Adrenal gland (tissue), 9 donors: ENCODE measurements at regions not wholly inside any gene's neighbourhood (a gene's known extent, or its start where the extent isn't known, plus 50 kb on each side); places are given as distances from the start of the nearest gene placed in this dataset.

Experiments
- DNase-seq, 7 donors: peaks; one replicate each; pipeline ENCODE4 v3.0.0-alpha.2; 2019 to 2020
- H3K27ac ChIP-seq, 5 donors: fragments of 200-600 bp; sonication (generic) in 4 of 5; 1 replicate in 3 of 5; 2 replicates in 2 of 5; pipeline versions ENCODE4 v1.5.1 to v1.8.0; 2016 to 2020; ENCODE audit warnings: mild to moderate bottlenecking in 1 of 5
- H3K27me3 ChIP-seq: fragments of 200-600 bp; 2 replicates; pipeline ENCODE4 v1.8.0; 2021
- H3K36me3 ChIP-seq, 2 donors: fragments of 200-600 bp; replicated peaks in 1 of 2; 1 replicate in 1 of 2; 2 replicates in 1 of 2; pipeline versions ENCODE4 v1.5.1 to v1.8.0; 2018 to 2022
- H3K4me1 ChIP-seq, 2 donors: fragments of 200-600 bp; replicated peaks in 1 of 2; 1 replicate in 1 of 2; 2 replicates in 1 of 2; pipeline versions ENCODE4 v1.5.1 to v1.8.0; 2018 to 2021
- H3K4me3 ChIP-seq, 4 donors: fragments of 200-600 bp; sonication (generic) in 3 of 4; one replicate each; pipeline ENCODE4 v1.5.1; 2016 to 2018
- H3K9me3 ChIP-seq, 3 donors: fragments of 200-600 bp; sonication (generic) in 1 of 3; replicated peaks in 1 of 3; 1 replicate in 2 of 3; 2 replicates in 1 of 3; pipeline versions ENCODE4 v1.5.1 to v1.8.0; 2016 to 2021
- POLR2A ChIP-seq, 2 donors: fragments of 450-650 bp; IDR thresholded peaks; one replicate each; pipeline ENCODE4 v1.6.1; 2017; ENCODE audit warnings: antibody characterized with exemption in 2 of 2, mild to moderate bottlenecking in 2 of 2, moderate library complexity in 1 of 2
- WGBS, 4 donors: extraction: QIAGEN DNeasy Blood & Tissue Kit in 2 of 4; methylation state at CpG; one replicate each; pipeline versions ENCODE4 v1.1.5 to v1.1.7; 2013 to 2017; 5-methylcytosine and 5-hydroxymethylcytosine counted together
- intact Hi-C, 2 donors: fragments of 100-400 bp; cut with DNase I; formaldehyde crosslinking; loops; one replicate each; pipeline versions ENCODE4 v1.14.1 to v1.15.0; 2022 to 2023
- TF ChIP-seq, protein P1 (sequence below), 6 experiments: fragments of 450-650 bp in 4 of 6; fragments of 200-600 bp in 2 of 6; sonication (generic) in 1 of 6; IDR thresholded peaks; 1 replicate in 5 of 6; 2 replicates in 1 of 6; pipeline versions ENCODE4 v1.5.1 to v1.8.0; 2016 to 2021; ENCODE audit warnings: antibody characterized with exemption in 6 of 6, mild to moderate bottlenecking in 2 of 6, moderate library complexity in 1 of 6
- donor health status: healthy with polysubstance abuse.
- donor health status: Bipolar disorder and iron deficiency.
- donor health status: DM: yes; HTN: yes; CAD: no.
- donor health status: DM: no; HTN: no; CAD: no.
- donor health status: DM: no; HTN: no; CAD: no.

DNA sequence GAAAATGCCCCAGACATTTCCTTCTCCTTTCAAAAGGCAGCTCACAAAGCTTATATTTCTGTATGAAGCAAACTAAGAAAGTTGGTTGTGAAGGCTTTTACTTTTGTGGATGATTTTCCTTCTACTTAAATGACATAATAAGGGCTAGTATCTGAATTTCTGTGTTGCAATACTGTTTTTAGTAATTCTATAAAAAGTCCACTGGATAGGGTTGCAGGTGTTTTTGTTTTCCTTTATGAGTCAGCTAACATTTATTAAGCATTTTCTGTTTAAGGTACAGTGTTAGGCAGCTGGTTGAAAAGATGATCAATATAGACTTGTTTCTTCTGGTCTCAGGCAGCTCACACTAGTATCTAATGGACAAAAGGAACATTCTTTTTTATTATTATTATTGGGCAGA is 722.2 kb downstream of the RWDD3 start:
- H3K27me3 ChIP-seq = no peaks in the 10 kb centered on the region
- H3K4me3 ChIP-seq = no peak overlapping the region
- H3K27ac ChIP-seq = no peak overlapping the region
- intact Hi-C loops = no loop called here
- TF ChIP-seq, protein P1, sequence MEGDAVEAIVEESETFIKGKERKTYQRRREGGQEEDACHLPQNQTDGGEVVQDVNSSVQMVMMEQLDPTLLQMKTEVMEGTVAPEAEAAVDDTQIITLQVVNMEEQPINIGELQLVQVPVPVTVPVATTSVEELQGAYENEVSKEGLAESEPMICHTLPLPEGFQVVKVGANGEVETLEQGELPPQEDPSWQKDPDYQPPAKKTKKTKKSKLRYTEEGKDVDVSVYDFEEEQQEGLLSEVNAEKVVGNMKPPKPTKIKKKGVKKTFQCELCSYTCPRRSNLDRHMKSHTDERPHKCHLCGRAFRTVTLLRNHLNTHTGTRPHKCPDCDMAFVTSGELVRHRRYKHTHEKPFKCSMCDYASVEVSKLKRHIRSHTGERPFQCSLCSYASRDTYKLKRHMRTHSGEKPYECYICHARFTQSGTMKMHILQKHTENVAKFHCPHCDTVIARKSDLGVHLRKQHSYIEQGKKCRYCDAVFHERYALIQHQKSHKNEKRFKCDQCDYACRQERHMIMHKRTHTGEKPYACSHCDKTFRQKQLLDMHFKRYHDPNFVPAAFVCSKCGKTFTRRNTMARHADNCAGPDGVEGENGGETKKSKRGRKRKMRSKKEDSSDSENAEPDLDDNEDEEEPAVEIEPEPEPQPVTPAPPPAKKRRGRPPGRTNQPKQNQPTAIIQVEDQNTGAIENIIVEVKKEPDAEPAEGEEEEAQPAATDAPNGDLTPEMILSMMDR (IDR thresholded peaks at IDR 0.05) = no peak
- TF ChIP-seq POLR2A (IDR thresholded peaks at IDR 0.05) = no peak
- H3K9me3 ChIP-seq = no peaks in the 10 kb centered on the region
- no peaks in the 10 kb centered on the region for H3K36me3 ChIP-seq
- DNase-seq = no peak
- no peaks in the 10 kb centered on the region for H3K4me1 ChIP-seq

DNA sequence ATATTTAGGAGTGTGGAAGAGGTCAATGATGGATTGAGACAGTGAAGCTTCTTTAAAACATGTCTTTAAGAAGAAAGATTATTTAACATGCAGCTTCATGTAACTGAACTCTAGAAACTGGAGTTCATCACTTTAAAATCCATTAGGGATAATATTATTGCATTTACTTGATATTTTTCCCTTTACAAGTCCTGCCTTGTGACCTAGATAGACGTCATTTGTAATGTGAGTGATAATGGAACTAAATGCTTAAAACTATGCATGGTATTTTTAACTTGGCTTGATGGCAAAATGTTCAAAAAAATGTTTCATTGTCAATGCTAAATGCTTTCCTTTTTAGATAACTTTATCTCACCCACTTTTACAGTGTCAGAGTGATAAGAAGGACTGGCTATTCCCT is 723.7 kb downstream of the RWDD3 start:
- TF ChIP-seq POLR2A (IDR thresholded peaks at IDR 0.05) = no peak
- TF ChIP-seq, protein P1 (IDR thresholded peaks at IDR 0.05) = no peak
- intact Hi-C loops = no loop called here
- no peaks in the 10 kb centered on the region for H3K9me3 ChIP-seq
- no peak overlapping the region for H3K27ac ChIP-seq
- no peaks in the 10 kb centered on the region for H3K4me1 ChIP-seq
- H3K27me3 ChIP-seq = no peaks in the 10 kb centered on the region
- 5 to 24% (median 11%) methylated on average over 1 of the region's 1 CpG for WGBS, 4 donors
- DNase-seq = no peak
- no peak overlapping the region for H3K4me3 ChIP-seq
- no peaks in the 10 kb centered on the region for H3K36me3 ChIP-seq

DNA sequence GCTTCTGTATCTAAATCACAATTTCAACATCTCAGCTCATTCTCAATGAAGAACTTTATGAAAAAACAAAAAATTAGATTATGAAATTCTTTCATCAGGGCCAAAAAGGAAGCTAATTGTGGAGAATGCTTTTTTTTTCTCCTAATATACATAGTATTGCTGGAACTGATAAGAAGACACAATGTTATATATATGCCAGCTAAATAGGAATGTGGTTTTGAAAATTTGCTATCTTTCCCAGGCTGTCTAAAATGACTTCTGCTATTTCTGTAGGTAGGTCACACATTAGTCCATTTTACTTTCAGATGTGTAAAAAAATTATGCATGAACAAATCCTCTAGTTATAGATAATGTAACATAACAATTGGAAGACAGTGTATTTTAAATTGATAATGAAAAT is 732.9 kb downstream of the RWDD3 start:
- H3K27ac ChIP-seq = no peak overlapping the region
- no peaks in the 10 kb centered on the region for H3K4me1 ChIP-seq
- H3K9me3 ChIP-seq = no peaks in the 10 kb centered on the region
- no peak overlapping the region for H3K4me3 ChIP-seq
- DNase-seq = no peak
- no peaks in the 10 kb centered on the region for H3K27me3 ChIP-seq
- H3K36me3 ChIP-seq = no peaks in the 10 kb centered on the region
- intact Hi-C loops = no loop called here
- TF ChIP-seq, protein P1 (IDR thresholded peaks at IDR 0.05) = no peak
- TF ChIP-seq POLR2A (IDR thresholded peaks at IDR 0.05) = no peak

DNA sequence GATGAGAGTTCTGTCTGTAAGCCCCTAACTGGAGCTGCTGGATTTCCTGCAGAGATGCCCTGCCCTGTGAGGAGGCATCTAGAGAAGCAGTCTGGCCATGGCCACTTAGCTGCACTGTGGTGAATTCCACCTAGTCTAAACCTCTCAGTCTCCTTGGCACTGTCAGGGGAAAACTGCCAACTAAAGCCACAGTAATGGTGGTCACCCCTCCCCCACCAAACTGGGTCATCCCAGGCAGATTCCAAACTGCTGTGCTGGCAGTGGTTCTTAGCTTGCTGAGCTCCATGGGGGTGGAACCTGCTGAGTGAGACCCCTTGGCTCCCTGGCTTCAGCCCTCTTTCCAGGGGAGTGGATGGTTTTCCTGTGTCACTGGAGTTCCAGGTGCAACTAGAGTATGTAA is 740.6 kb downstream of the RWDD3 start:
- Histone ChIP-seq H3K4me1 (no peaks in the 10 kb centered on the region), H3K9me3 (no peaks in the 10 kb centered on the region), H3K4me3 (no peak overlapping the region), H3K36me3 (no peaks in the 10 kb centered on the region), H3K27me3 (no peaks in the 10 kb centered on the region), H3K27ac (no peak overlapping the region)
- no peak for DNase-seq
- intact Hi-C loops = no loop called here
- no peak for TF ChIP-seq POLR2A (IDR thresholded peaks at IDR 0.05)
- TF ChIP-seq, protein P1 (IDR thresholded peaks at IDR 0.05) = no peak

DNA sequence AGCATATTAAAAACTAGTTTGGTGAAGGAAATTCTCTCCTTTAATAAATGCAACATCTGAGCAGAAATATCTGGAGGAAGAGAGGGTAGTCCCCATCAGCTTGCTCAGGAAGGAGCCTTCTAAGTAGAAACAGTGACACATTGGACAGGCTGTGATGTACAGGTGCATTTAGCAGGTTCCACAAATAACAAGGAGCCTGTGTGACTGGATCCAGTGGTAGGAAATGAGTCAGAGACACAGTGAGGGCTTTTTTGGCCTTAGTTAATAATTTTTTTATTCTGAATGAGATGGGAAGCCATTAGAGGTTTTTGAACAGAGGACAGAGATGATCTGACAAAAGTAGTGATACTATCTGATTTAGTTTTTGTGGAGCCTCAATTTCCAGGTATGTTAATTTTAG is 738.9 kb upstream of the PTBP2 start:
- no peak for DNase-seq
- Histone ChIP-seq H3K4me1 (no peaks in the 10 kb centered on the region), H3K27me3 (no peaks in the 10 kb centered on the region), H3K36me3 (no peaks in the 10 kb centered on the region), H3K4me3 (no peak overlapping the region), H3K9me3 (no peaks in the 10 kb centered on the region), H3K27ac (no peak overlapping the region)
- TF ChIP-seq, protein P1 (IDR thresholded peaks at IDR 0.05) = no peak
- no peak for TF ChIP-seq POLR2A (IDR thresholded peaks at IDR 0.05)
- intact Hi-C loops = no loop called here
